ENCODE measurements at regions not wholly inside any gene's neighbourhood (a gene's known extent, or its start where the extent isn't known, plus 50 kb on each side); places are given as distances from the start of the nearest gene placed in this dataset.

DNA sequence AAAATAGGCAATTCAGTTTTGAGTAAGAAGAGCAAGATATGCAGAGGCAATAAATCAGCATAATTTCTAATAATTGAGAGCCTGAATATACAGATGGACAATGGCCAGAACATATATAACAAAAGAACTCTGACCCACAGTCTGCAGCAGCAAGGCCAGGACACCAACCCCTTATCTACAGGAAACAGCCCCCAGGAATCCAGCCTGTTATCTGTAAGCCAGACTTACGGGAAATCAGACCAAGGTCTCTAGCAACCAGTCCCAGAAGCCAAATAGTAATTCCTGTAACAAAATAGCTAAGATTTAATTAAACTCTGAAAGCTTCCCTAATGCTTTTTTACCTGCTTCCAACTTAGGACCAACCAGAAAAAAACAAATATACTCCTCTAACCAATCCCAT is 434.5 kb upstream of the GYPC start:
- H2BK120ac ChIP-seq (ENCODE audit: low read depth, low read length), result no peak overlapping the region
- H2AK9ac ChIP-seq (replicated peaks; ENCODE audit: low read depth, low read length, poor library complexity), result no peak overlapping the region
- H3K4me1 ChIP-seq (ENCODE audit: control insufficient read depth, insufficient read depth, low read length), result no peaks in the 10 kb centered on the region
- H2BK15ac ChIP-seq (ENCODE audit: low read depth, low read length), result no peak overlapping the region
- CTCF ChIA-PET, result no interaction called here
- no peak overlapping the region for H3K4me2 ChIP-seq (ENCODE audit: low read depth, low read length)
- no peaks in the 10 kb centered on the region for H4K20me1 ChIP-seq (ENCODE audit: insufficient read depth, low read length)
- 57% methylated on average over 1 of the region's 1 CpG; no CpG with 5 or more reads in 1 of the 2 experiments for WGBS, 2 experiments (ENCODE audit: extremely low coverage in 2 of 2, insufficient read length in 1 of 2)
- H3K56ac ChIP-seq (ENCODE audit: extremely low read depth, insufficient read depth, low read length), result no peak overlapping the region
- no peak overlapping the region for H3K14ac ChIP-seq (replicated peaks; ENCODE audit: low read depth, low read length)
- no peak overlapping the region for H2AFZ ChIP-seq (replicated peaks; ENCODE audit: low read length, poor library complexity)
- H2AK5ac ChIP-seq (ENCODE audit: low read depth, low read length), result no peak overlapping the region
- no peak overlapping the region for H4K91ac ChIP-seq (ENCODE audit: insufficient read depth, low read depth, low read length)
- no peak overlapping the region for H3K23ac ChIP-seq (ENCODE audit: low read depth, low read length)
- DNase-seq (no peak), ATAC-seq (ENCODE audit: low read depth) (no peak)
- no peak overlapping the region for H3K4ac ChIP-seq (ENCODE audit: low read depth, low read length)
- H3K27me3 ChIP-seq (ENCODE audit: control insufficient read depth, insufficient read depth, low read length), result no peaks in the 10 kb centered on the region
- no peaks in the 10 kb centered on the region for H3K36me3 ChIP-seq (ENCODE audit: control insufficient read depth, insufficient read depth, low read length)
- H3K27ac ChIP-seq (ENCODE audit: insufficient read depth, low read length), result no peak overlapping the region
- H3K9me1 ChIP-seq (ENCODE audit: insufficient read depth, low read length), result no peaks in the 10 kb centered on the region
- intact Hi-C loops (cut with micrococcal nuclease), result no loop called here
- H3K79me1 ChIP-seq (ENCODE audit: low read depth in 1 of 2, low read length in 2 of 2), result no peaks in the 10 kb centered on the region
- TF ChIP-seq BHLHE40 (IDR thresholded peaks at IDR 0.05; ENCODE audit: low read depth, low read length) (no peak), MAFK (IDR thresholded peaks at IDR 0.05; ENCODE audit: low read depth, low read length) (no peak), SMC3 (IDR thresholded peaks at IDR 0.05; ENCODE audit: low read depth, low read length) (no peak), CEBPB (IDR thresholded peaks at IDR 0.05; ENCODE audit: low read depth, low read length) (no peak), POLR2A (IDR thresholded peaks at IDR 0.05; ENCODE audit: low read depth, low read length) (no peak), MAZ (IDR thresholded peaks at IDR 0.05; ENCODE audit: borderline replicate concordance, low read depth, low read length) (no peak), RFX5 (IDR thresholded peaks at IDR 0.05; ENCODE audit: low read depth, low read length) (no peak), NFE2L2 (IDR thresholded peaks at IDR 0.05; ENCODE audit: low read depth, low read length) (no peak), ELK1 (IDR thresholded peaks at IDR 0.05; ENCODE audit: borderline replicate concordance, low read depth, low read length) (no peak), CHD1 (IDR thresholded peaks at IDR 0.05; ENCODE audit: low read depth, low read length) (no peak), MXI1 (IDR thresholded peaks at IDR 0.05; ENCODE audit: borderline replicate concordance, low read depth, low read length) (no peak), RCOR1 (IDR thresholded peaks at IDR 0.05; ENCODE audit: insufficient replicate concordance, low read length) (no peak), RAD21 (IDR thresholded peaks at IDR 0.05; ENCODE audit: low read length) (no peak), CTCF (conservative IDR thresholded peaks at IDR 0.05; ENCODE audit: low read depth, low read length) (no peak), FOS (IDR thresholded peaks at IDR 0.05; ENCODE audit: low read depth, low read length) (no peak)
- TF ChIP-seq, protein P1, sequence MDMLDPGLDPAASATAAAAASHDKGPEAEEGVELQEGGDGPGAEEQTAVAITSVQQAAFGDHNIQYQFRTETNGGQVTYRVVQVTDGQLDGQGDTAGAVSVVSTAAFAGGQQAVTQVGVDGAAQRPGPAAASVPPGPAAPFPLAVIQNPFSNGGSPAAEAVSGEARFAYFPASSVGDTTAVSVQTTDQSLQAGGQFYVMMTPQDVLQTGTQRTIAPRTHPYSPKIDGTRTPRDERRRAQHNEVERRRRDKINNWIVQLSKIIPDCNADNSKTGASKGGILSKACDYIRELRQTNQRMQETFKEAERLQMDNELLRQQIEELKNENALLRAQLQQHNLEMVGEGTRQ (IDR thresholded peaks at IDR 0.05; ENCODE audit: low read depth, low read length), result no peak
- no peak overlapping the region for H3K18ac ChIP-seq (ENCODE audit: low read depth, low read length)
- no peak overlapping the region for H2BK5ac ChIP-seq (ENCODE audit: low read depth, low read length, poor library complexity, severe bottlenecking)
- H3K4me3 ChIP-seq (ENCODE audit: insufficient read depth, low read depth, low read length), result no peak overlapping the region
- BruUV-seq (replicated peaks), result no TSS peak
- no peak overlapping the region for H3K9ac ChIP-seq (ENCODE audit: low read depth, low read length)
- H4K5ac ChIP-seq (ENCODE audit: low read depth, low read length), result no peak overlapping the region
- no peak overlapping the region for H2BK20ac ChIP-seq (ENCODE audit: low read depth, low read length)
- peaks cover 7% of the 10 kb centered on the region for H3K9me3 ChIP-seq (ENCODE audit: control insufficient read depth, insufficient read depth, low read length)
- POLR2A ChIA-PET (ENCODE audit: unreplicated experiment), result no interaction called here
- dilution Hi-C loops (cut with HindIII; ENCODE audit: low sequenced_read_pairs, unreplicated experiment), result no loop called here
- in situ Hi-C loops (cut with MboI; ENCODE audit: low sequenced_read_pairs), result no loop called here
- no peak overlapping the region for H4K8ac ChIP-seq (ENCODE audit: low read depth in 2 of 2, low read length in 2 of 2)

Data from IMR-90 (cell line).